Activated T-helper 17 cell treated with anti-CD3 and anti-CD28 coated beads, Interleukin-2, amount 50 U/mL, for 72 hours (primary cell): ENCODE measurements at regions not wholly inside any gene's neighbourhood (a gene's known extent, or its start where the extent isn't known, plus 50 kb on each side); places are given as distances from the start of the nearest gene placed in this dataset.
"Not testable (repeated sequence)": the region's sequence is repeated elsewhere in the genome, so short reads cannot be mapped to it uniquely, and the experiment has no call there.

Experiments used
- ATAC-seq: fragments of 150-1000 bp; cut with Tn5 transposase; replicated peaks from 2 replicates; pipeline ENCODE4 v1.10.0; 2021; ENCODE audit warnings: mild to moderate bottlenecking, moderate library complexity
- H3K27ac Mint-ChIP-seq: one replicate; pipeline ENCODE4 v1.8.0; 2022; ENCODE audit warnings: mixed read lengths
- H3K27me3 Mint-ChIP-seq: one replicate; pipeline ENCODE4 v1.8.0; 2022; ENCODE audit warnings: mixed read lengths
- H3K36me3 Mint-ChIP-seq: one replicate; pipeline ENCODE4 v1.8.0; 2022; ENCODE audit warnings: low read depth, mild to moderate bottlenecking, mixed read lengths
- H3K4me1 Mint-ChIP-seq: one replicate; pipeline ENCODE4 v1.8.0; 2022; ENCODE audit warnings: mixed read lengths
- H3K4me3 Mint-ChIP-seq: one replicate; pipeline ENCODE4 v1.8.0; 2022; ENCODE audit warnings: mild to moderate bottlenecking, mixed read lengths
- H3K9me3 Mint-ChIP-seq: one replicate; pipeline ENCODE4 v1.8.0; 2022; ENCODE audit warnings: mixed read lengths

- H3K27me3 Mint-ChIP-seq, result no peaks in the 10 kb centered on the region
- H3K36me3 Mint-ChIP-seq, result no peaks in the 10 kb centered on the region
- peaks cover 22% of the 10 kb centered on the region for H3K9me3 Mint-ChIP-seq
- no peak for ATAC-seq
- no peaks in the 10 kb centered on the region for H3K4me1 Mint-ChIP-seq
- no peak overlapping the region for H3K27ac Mint-ChIP-seq
- H3K4me3 Mint-ChIP-seq, result no peak overlapping the region
Measured at GRCh38 chr16:62751218-62751617, 715.0 kb upstream of the CDH8 start.

DNA sequence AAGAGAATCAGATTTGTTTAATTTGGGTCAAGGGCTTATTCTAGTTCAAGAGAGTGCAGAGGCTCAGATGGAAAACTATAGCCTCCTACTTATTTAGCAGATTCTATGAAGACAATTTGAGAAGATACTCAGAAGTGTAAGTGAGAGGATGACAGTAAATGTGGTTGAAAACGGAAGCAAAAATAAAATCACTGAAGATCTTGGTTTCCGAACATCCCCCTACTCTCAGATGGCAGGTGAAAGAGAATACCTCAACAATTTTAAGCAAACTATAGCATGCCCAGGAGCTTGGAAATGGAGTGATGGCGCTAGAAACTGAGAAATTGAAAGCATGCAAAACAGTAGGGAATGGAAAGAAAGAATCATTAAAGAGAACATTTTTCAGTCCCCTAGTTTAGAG is 705.5 kb upstream of the CDH8 start:
- Mint-ChIP-seq H3K4me3 (no peak overlapping the region), H3K36me3 (no peaks in the 10 kb centered on the region), H3K4me1 (no peaks in the 10 kb centered on the region), H3K27me3 (no peaks in the 10 kb centered on the region), H3K27ac (no peak overlapping the region), H3K9me3 (peaks cover 43% of the 10 kb centered on the region)
- ATAC-seq, result no peak

DNA sequence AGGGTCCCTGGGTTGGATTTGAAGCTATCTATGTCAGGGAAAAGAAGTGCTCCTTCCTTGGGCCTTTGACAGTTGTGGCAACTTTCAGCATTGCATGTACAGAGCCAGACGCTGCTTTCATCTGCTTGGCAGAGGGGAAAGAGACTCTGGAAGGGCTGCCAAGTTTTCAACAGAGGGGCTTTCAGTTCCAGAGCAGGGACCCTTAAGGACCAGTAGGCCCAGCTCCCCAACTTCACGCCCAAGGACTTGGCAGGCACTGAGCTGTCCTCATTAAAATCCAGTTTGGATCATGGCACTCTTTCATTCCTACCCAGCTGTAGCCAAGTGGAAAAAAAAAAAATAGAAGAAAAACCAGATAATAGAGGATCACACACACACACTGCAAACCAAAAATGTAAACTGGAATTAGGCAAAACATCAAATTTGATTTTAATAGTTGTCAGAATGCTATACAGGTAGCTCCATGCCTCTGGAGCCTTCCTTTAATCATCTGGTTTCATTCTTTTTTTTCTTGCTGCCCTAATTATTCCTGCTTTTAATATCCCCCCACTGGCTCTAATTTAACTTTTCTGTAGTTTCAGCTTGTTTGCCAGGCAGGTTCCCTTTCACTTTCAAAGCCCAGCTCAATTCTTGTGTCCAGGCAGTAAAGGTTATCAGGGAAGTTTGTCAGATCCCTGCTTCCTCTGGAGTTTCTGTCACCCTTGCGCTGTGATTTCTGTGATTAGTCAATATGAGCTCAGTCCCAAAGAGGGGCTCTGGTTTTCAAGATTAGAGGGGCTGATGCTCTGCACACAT is 702.6 kb upstream of the CDH8 start:
- Mint-ChIP-seq H3K27ac (no peak overlapping the region), H3K9me3 (peaks cover 28% of the 10 kb centered on the region), H3K36me3 (no peaks in the 10 kb centered on the region), H3K4me3 (no peak overlapping the region), H3K27me3 (no peaks in the 10 kb centered on the region), H3K4me1 (no peaks in the 10 kb centered on the region)
- no peak for ATAC-seq

DNA sequence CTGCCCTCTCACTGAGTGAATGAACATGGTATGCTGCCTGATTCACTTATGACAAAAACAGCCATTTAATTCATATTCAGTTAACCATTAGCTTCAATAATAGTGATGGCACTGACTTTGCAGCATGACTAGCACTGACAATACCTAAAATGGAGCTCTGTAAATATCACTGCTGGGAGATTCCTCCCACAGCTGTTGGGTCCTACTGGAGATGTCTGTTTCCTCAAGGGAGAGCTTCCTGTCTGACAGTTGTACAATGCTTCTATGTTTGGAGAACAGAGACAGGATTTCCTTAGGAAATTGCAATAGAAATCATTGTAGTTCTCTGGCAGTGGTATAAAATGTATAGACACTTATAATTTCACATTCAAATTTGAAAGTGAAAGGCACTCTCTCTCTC is 695.9 kb upstream of the CDH8 start:
- H3K4me3 Mint-ChIP-seq, result no peak overlapping the region
- H3K27me3 Mint-ChIP-seq, result no peaks in the 10 kb centered on the region
- no peaks in the 10 kb centered on the region for H3K4me1 Mint-ChIP-seq
- ATAC-seq, result no peak
- no peak overlapping the region for H3K27ac Mint-ChIP-seq
- peaks cover 19% of the 10 kb centered on the region for H3K9me3 Mint-ChIP-seq
- no peaks in the 10 kb centered on the region for H3K36me3 Mint-ChIP-seq

DNA sequence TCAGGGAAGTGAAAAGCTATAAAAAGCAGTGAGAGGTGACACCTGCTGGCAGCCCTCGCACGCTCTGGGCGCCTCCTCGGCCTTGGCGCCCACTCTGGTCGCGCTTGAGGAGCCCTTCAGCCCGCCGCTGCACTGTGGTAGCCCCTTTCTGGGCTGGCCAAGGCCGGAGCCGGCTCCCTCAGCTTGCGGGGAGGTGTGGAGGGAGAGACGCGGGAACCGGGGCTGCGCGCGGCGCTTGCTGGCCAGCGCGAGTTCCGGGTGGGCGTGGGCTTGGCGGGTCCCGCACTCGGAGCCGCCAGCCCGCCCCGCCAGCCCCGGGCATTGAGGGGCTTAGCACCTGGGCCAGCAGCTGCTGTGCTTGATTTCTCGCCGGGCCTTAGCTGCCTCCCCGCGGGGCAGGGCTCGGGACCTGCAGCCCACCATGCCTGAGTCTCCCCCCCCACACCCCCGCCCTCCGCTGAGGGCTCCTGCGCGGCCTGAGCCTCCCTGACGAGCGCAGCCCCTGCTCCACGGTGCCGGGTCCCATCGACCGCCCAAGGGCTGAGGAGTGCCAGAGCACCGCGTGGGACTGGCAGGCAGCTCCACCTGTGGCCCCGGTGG is 688.5 kb upstream of the CDH8 start:
- peaks cover 20% of the 10 kb centered on the region for H3K9me3 Mint-ChIP-seq
- H3K27ac Mint-ChIP-seq, H3K36me3 Mint-ChIP-seq: not testable (repeated sequence)

GRCh38 chr16:62720651-62721050 is 684.4 kb upstream of the CDH8 start:
- ATAC-seq, result no peak
- no peaks in the 10 kb centered on the region for H3K4me1 Mint-ChIP-seq
- no peaks in the 10 kb centered on the region for H3K27me3 Mint-ChIP-seq
- H3K36me3 Mint-ChIP-seq, result no peaks in the 10 kb centered on the region
- H3K4me3 Mint-ChIP-seq, result no peak overlapping the region
- no peak overlapping the region for H3K27ac Mint-ChIP-seq
- H3K9me3 Mint-ChIP-seq, result peaks cover 19% of the 10 kb centered on the region

More for the DNA sequence above, 688.5 kb upstream of the CDH8 start:
- H3K4me3 Mint-ChIP-seq, H3K4me1 Mint-ChIP-seq, H3K27me3 Mint-ChIP-seq, ATAC-seq: not testable (repeated sequence)

DNA sequence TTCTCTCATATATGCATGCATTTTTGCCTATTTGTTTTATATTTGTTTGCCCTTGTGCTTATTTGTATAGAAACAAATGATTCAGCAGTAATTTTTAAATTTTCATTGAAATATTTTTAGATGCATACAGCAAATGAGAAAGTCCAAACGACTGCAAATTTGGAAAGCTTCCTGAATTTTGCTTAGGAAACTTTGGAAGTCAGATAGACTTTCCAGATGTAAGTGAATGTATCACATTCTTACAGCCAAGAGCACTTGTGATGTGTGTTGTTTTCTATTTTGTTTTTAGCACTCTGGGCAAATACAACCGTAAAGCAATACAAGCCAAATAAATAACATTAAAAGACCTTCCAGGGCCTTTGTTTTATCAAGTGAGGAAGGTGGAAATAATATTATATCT is 680.8 kb upstream of the CDH8 start:
- Mint-ChIP-seq H3K27me3 (no peaks in the 10 kb centered on the region), H3K36me3 (no peaks in the 10 kb centered on the region), H3K4me3 (no peak overlapping the region), H3K27ac (no peak overlapping the region), H3K9me3 (peaks cover 17% of the 10 kb centered on the region), H3K4me1 (no peaks in the 10 kb centered on the region)
- no peak for ATAC-seq

DNA sequence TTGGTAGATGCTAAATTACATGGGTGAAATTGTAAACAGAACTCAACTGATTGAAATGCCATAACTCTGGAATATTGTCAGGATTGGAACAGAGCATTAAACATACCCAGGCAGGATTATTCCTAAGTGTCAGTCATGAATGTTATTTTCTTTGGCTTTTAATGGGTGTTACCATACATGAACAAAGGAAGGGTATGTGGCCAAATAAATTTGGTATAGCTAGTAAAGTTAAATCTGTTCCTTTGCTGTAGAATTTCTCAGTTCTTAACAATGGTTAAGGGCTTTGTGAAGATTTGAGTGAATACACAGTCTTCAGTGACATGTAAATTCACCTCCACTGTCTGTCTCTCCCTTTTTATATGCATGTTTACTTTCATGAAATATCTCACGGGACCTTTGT is 679.5 kb upstream of the CDH8 start:
- H3K36me3 Mint-ChIP-seq, result no peaks in the 10 kb centered on the region
- H3K4me1 Mint-ChIP-seq, result no peaks in the 10 kb centered on the region
- peaks cover 22% of the 10 kb centered on the region for H3K9me3 Mint-ChIP-seq
- no peak overlapping the region for H3K27ac Mint-ChIP-seq
- no peak for ATAC-seq
- H3K4me3 Mint-ChIP-seq, result no peak overlapping the region
- no peaks in the 10 kb centered on the region for H3K27me3 Mint-ChIP-seq

DNA sequence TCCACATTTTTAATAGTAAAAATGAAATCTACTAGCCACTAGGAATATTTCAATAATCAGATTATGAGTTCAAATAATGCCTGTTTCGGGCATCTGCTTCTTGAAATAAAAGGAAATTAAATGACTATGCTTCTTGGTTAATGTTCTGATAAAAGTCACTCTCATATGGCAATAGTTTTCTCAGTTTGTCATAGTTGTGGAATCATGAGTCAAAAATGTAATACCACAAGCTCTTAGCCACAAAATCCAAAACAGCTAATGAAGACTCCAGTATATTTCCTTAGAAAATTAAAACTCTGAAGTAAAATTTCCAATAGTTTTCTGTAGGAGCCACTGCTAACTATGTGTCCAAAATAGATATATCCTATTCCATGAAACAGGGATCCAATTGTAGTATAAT is 676.3 kb upstream of the CDH8 start:
- Mint-ChIP-seq H3K27me3 (no peaks in the 10 kb centered on the region), H3K36me3 (no peaks in the 10 kb centered on the region), H3K9me3 (peaks cover 17% of the 10 kb centered on the region), H3K4me1 (no peaks in the 10 kb centered on the region), H3K4me3 (no peak overlapping the region), H3K27ac (no peak overlapping the region)
- ATAC-seq, result no peak

DNA sequence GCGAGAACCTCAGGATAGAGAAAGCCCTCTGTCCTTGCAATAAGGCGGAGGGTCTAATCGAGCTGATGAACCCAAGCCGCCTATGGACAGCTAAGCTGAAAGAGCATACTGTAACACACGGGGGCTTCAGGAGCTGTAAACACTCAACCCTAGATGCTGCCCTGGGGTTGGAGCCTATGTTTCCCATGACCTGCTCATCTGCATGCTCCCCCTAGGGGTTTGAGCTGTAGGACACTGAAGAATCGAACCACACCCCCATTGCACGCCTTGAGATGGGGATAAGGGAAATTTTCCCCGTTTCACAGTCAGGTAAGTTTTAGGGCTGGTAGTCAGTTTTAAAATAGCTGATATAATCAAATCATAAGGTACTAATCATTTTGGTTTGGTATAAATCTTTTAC is 675.6 kb upstream of the CDH8 start:
- ATAC-seq, result no peak
- no peaks in the 10 kb centered on the region for H3K36me3 Mint-ChIP-seq
- H3K27ac Mint-ChIP-seq, result no peak overlapping the region
- no peaks in the 10 kb centered on the region for H3K4me1 Mint-ChIP-seq
- peaks cover 12% of the 10 kb centered on the region for H3K9me3 Mint-ChIP-seq
- H3K27me3 Mint-ChIP-seq, result no peaks in the 10 kb centered on the region
- no peak overlapping the region for H3K4me3 Mint-ChIP-seq

DNA sequence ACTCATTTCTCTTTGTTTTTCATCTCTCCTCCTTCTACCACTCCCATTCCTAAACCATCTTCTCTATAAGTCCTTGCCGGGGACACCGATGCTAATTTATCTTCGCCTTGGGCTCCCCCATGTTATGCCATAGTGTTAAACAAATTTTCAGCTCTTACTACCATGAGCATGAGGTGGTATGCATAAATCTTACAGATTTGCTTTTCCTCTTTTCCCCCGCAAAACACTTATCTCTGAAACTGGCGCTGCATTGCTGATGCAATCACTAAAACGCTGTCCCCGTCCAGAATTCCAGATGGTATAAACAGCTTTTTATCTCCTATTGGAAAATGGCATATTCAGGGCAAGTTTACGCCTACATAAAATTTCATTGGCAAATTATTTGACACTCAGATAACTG is 673.6 kb upstream of the CDH8 start:
- Mint-ChIP-seq H3K36me3 (no peaks in the 10 kb centered on the region), H3K4me1 (no peaks in the 10 kb centered on the region), H3K4me3 (no peak overlapping the region), H3K27ac (no peak overlapping the region), H3K27me3 (no peaks in the 10 kb centered on the region), H3K9me3 (peaks cover 12% of the 10 kb centered on the region)
- no peak for ATAC-seq

DNA sequence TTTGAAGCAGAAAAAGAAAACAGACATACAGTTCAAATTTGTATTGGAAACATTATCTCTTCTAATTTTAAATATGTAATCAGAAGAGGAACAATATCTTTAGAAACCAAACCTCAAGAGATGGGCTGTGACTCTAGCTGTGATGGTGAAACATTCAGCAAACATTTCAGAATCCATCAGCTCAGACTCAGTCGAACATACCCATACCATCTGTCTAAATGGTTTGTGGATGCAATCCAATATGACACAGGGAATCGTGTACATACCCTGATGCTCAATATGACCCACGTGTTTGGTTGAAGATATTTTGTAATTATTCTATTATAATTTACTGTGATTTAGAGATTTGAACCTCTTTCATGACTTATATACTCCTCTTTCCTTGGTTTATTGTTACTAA is 665.2 kb upstream of the CDH8 start:
- no peak for ATAC-seq
- Mint-ChIP-seq H3K4me3 (no peak overlapping the region), H3K9me3 (peaks cover 28% of the 10 kb centered on the region)

DNA sequence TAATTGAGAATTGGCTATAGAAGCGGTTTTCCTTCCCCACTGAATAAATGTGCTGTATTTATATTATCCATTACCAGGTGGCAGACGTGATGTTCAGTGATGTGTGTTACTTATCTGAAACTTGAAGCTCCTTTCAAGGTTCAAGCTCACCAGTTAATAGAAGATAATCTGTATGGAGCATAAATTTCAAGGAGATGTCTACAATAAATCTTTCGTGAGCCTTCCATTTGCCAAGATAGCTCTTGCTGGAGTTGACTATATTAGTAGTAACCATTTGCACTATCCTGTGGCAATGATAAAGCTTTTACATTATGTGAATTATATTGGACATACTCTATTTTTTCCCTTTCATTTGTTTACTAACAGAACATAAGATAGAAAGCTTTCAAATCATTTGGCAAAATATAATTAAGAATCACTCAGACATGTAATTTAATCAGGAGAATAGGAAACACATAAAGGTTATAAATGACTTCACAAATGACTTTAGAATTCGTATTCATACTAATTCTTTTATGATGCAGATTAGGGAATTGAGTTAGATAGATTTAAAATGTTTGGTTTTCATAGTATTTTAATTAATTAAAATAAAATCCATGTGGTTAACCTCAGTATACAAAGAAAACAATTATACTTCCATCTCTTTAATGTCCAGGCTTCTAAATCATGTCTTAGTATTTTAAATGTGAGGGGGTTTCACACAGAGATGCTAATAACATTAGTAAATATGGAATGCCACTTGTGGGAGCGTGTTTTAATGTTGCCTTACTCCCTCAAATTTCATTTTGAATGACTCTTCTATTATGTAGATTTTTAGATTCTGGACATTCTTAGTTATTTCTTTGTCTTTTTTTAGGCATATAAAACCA is 664.4 kb upstream of the CDH8 start:
- Mint-ChIP-seq H3K9me3 (peaks cover 30% of the 10 kb centered on the region), H3K36me3 (no peaks in the 10 kb centered on the region), H3K27ac (no peak overlapping the region), H3K27me3 (no peaks in the 10 kb centered on the region), H3K4me3 (no peak overlapping the region), H3K4me1 (no peaks in the 10 kb centered on the region)
- ATAC-seq, result no peak

More for the DNA sequence above, 665.2 kb upstream of the CDH8 start:
- H3K4me1 Mint-ChIP-seq, result no peaks in the 10 kb centered on the region
- H3K36me3 Mint-ChIP-seq, result no peaks in the 10 kb centered on the region
- H3K27ac Mint-ChIP-seq, result no peak overlapping the region
- no peaks in the 10 kb centered on the region for H3K27me3 Mint-ChIP-seq

- Mint-ChIP-seq H3K9me3 (peaks cover 38% of the 10 kb centered on the region), H3K27ac (no peak overlapping the region), H3K4me3 (no peak overlapping the region), H3K4me1 (no peaks in the 10 kb centered on the region), H3K36me3 (no peaks in the 10 kb centered on the region), H3K27me3 (no peaks in the 10 kb centered on the region)
- no peak for ATAC-seq
Measured at GRCh38 chr16:62692685-62693084, 656.4 kb upstream of the CDH8 start.

GRCh38 chr16:62681819-62682218 is 645.6 kb upstream of the CDH8 start:
- Mint-ChIP-seq H3K36me3 (no peaks in the 10 kb centered on the region), H3K4me3 (no peak overlapping the region), H3K4me1 (no peaks in the 10 kb centered on the region), H3K27me3 (no peaks in the 10 kb centered on the region), H3K9me3 (peaks cover 15% of the 10 kb centered on the region), H3K27ac (no peak overlapping the region)
- ATAC-seq, result no peak
